PFSK-1 (cell line): ENCODE measurements at regions not wholly inside any gene's neighbourhood (a gene's known extent, or its start where the extent isn't known, plus 50 kb on each side); places are given as distances from the start of the nearest gene placed in this dataset.

ENCODE experiments used
- FOXP2 ChIP-seq: optimal IDR thresholded peaks from 2 replicates; pipeline ENCODE3; 2011; ENCODE audit warnings: borderline replicate concordance, control low read depth, inconsistent platforms; ENCODE audit not compliant: insufficient read depth; ENCODE audit errors: extremely low read length, extremely low read depth
- POLR2AphosphoS5 ChIP-seq: IDR thresholded peaks from 2 replicates; pipeline ENCODE4 v1.6.1; 2012; ENCODE audit warnings: low read depth, mild to moderate bottlenecking, control low read depth, low read length, moderate library complexity
- SIN3A ChIP-seq: IDR thresholded peaks from 2 replicates; pipeline ENCODE4 v1.6.1; 2012; ENCODE audit warnings: mild to moderate bottlenecking, low read length, moderate library complexity, borderline replicate concordance; ENCODE audit not compliant: insufficient read depth
- TAF1 ChIP-seq: IDR thresholded peaks from 2 replicates; pipeline ENCODE4 v1.6.1; 2012; ENCODE audit warnings: low read length, control low read depth, borderline replicate concordance; ENCODE audit not compliant: insufficient read depth
- TF ChIP-seq, protein P1 (sequence below), 2 experiments: IDR thresholded peaks; 2 replicates each; pipeline versions ENCODE4 v1.6.1 to v1.8.0; 2011 to 2012; ENCODE audit warnings: low read depth in 2 of 2, low read length in 2 of 2, control low read depth in 1 of 2, inconsistent platforms in 1 of 2, mild to moderate bottlenecking in 1 of 2, moderate library complexity in 1 of 2; ENCODE audit not compliant: insufficient read depth in 1 of 2

- TF ChIP-seq, protein P1, sequence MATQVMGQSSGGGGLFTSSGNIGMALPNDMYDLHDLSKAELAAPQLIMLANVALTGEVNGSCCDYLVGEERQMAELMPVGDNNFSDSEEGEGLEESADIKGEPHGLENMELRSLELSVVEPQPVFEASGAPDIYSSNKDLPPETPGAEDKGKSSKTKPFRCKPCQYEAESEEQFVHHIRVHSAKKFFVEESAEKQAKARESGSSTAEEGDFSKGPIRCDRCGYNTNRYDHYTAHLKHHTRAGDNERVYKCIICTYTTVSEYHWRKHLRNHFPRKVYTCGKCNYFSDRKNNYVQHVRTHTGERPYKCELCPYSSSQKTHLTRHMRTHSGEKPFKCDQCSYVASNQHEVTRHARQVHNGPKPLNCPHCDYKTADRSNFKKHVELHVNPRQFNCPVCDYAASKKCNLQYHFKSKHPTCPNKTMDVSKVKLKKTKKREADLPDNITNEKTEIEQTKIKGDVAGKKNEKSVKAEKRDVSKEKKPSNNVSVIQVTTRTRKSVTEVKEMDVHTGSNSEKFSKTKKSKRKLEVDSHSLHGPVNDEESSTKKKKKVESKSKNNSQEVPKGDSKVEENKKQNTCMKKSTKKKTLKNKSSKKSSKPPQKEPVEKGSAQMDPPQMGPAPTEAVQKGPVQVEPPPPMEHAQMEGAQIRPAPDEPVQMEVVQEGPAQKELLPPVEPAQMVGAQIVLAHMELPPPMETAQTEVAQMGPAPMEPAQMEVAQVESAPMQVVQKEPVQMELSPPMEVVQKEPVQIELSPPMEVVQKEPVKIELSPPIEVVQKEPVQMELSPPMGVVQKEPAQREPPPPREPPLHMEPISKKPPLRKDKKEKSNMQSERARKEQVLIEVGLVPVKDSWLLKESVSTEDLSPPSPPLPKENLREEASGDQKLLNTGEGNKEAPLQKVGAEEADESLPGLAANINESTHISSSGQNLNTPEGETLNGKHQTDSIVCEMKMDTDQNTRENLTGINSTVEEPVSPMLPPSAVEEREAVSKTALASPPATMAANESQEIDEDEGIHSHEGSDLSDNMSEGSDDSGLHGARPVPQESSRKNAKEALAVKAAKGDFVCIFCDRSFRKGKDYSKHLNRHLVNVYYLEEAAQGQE (IDR thresholded peaks at IDR 0.05; ENCODE audit: insufficient read depth in 1 of 2, low read depth in 2 of 2, low read length in 2 of 2): no peak
- TF ChIP-seq FOXP2: no peak
- no peak for TF ChIP-seq POLR2AphosphoS5
- TF ChIP-seq TAF1: no peak
- no peak for TF ChIP-seq SIN3A
These were observed 136.4 kb upstream of the PTPN1 start for GRCh38 chr20:50373674-50374286.

GRCh38 chr20:50374541-50375078, 135.6 kb upstream of the PTPN1 start:
- TF ChIP-seq FOXP2 (no peak), TAF1 (no peak), SIN3A (no peak), POLR2AphosphoS5 (no peak)
- TF ChIP-seq, protein P1 (IDR thresholded peaks at IDR 0.05; ENCODE audit: insufficient read depth in 1 of 2, low read depth in 2 of 2, low read length in 2 of 2): no peak

- no peak for TF ChIP-seq SIN3A
- TF ChIP-seq POLR2AphosphoS5: no peak
- no peak for TF ChIP-seq FOXP2
- no peak for TF ChIP-seq TAF1
- TF ChIP-seq, protein P1 (IDR thresholded peaks at IDR 0.05; ENCODE audit: insufficient read depth in 1 of 2, low read depth in 2 of 2, low read length in 2 of 2): no peak
These were observed 133.8 kb upstream of the PTPN1 start for GRCh38 chr20:50376179-50376887.

- TF ChIP-seq TAF1 (no peak), SIN3A (no peak), FOXP2 (no peak), POLR2AphosphoS5 (no peak)
- TF ChIP-seq, protein P1 (IDR thresholded peaks at IDR 0.05; ENCODE audit: insufficient read depth in 1 of 2, low read depth in 2 of 2, low read length in 2 of 2): no peak
These were observed 133.2 kb upstream of the PTPN1 start for GRCh38 chr20:50376888-50377459.
